GM19025 (cell line): ENCODE measurements at regions not wholly inside any gene's neighbourhood (a gene's known extent, or its start where the extent isn't known, plus 50 kb on each side); places are given as distances from the start of the nearest gene placed in this dataset.
"Not testable (repeated sequence)": the region's sequence is repeated elsewhere in the genome, so short reads cannot be mapped to it uniquely, and the experiment has no call there.

Source experiments
- ATAC-seq: cut with Tn5 transposase; IDR thresholded peaks from one replicate; pipeline ENCODE4 v1.9.1; 2021; ENCODE audit warnings: mild to moderate bottlenecking, low read depth, moderate library complexity; ENCODE audit not compliant: unreplicated experiment

DNA sequence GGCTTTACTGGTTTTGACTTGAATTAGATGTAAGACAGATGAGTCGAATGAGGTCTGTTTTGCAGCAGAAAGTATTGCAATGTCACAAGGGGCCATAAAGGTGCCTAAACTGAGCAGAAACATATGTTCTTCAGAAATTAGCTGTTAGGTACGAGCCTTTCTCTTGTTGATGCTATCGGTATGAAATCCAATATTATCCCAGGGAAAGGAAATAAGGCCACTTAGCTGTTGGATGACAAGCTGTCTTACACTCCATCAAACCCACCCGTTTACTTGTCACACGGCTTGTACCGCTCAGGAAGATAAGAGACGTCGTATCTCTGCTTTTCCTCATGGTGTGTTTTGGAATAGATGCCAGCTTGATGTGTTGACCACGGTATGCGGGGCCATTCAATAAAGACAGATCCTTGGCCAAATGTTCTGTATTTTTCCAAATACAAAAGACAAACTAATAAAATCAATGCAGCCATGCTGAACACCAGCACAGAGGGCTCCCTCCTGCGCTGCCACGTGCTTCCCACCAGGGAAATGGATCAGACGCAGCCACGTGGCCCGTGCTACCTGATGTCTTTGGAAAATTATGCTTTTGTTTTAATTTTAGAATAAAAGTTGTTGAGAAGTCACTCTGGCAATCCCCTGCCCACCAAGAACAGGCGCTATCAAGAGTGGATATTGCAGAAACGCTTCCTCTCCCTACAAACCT is 255.9 kb upstream of the SULF2 start:
- no peak for ATAC-seq

DNA sequence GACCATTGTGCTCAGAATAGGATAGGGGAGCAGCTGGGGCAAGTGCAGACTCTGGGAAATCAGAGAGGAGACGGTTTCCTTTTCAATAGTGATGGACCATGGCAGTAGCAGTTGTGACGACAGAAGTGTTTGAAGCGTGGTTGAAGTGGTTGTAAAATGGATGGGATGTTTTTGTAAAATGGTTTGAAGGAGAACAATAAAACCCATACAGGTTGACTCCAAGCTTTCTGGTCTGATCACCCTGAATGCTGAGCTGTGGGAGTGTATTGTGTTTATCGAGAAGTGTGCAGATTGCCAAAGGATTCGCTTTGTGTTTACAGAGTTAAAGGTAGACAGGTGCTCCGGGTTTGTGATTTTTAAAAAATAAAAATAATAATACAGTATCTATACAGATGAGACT is 255.2 kb upstream of the SULF2 start:
- no peak for ATAC-seq

DNA sequence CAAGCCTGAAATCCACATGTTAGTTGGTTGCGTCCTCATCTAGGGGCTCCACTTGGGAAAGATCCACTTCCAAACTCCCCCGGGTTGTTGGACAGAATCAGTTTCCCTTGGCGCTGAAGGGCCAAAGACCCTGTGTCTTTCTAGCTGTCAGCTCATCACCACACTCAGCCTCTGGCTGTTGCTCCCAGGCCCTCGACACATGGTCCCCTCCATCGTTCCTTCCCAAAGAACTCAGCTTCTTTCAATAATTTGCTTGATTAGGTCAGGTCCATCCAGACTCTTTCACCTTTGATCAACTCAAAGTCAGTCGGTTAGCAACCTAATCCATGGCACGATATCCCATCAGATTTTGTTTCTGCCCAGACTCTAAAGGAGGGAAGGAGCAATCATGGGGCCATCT is 254.8 kb upstream of the SULF2 start:
- ATAC-seq: no peak

DNA sequence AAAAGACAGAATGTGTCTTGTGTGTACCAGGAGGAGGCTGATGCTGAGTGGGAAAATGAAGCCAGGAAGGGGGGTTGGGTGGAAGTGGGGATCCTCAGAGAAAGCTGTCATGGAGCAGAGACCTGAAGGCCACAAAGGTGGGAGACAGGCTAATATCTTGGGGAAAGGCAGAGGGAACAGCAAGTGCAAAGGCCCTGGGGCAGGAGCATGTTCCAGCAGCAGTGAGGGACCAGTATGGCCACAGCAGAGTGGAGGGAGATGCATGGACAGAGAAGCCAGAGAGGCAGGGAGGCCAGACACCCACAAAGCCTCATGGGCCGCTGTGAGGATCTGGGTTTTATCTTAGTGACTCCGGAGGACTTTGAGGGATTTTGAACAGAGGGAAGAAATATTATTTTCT is 254.2 kb upstream of the SULF2 start:
- ATAC-seq: no peak

DNA sequence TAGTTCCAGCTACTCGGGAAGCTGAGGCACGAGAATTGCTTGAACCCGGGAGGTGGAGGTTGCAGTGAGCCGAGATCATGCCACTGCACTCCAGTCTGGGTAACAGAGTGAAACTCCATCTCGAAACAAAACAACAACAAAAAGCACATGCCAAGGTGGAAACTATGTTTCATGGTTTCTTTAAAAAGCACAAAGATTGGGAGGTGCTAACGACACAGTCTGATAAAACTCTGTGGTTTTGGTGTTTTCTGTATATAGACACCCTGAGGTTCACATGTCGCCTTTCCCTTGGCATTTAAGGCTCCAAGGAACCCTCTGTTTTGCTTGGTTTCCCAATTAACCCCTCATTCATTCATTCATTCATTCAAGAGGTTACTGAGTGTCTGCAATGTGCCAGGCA is 253.4 kb upstream of the SULF2 start:
- ATAC-seq: no peak

DNA sequence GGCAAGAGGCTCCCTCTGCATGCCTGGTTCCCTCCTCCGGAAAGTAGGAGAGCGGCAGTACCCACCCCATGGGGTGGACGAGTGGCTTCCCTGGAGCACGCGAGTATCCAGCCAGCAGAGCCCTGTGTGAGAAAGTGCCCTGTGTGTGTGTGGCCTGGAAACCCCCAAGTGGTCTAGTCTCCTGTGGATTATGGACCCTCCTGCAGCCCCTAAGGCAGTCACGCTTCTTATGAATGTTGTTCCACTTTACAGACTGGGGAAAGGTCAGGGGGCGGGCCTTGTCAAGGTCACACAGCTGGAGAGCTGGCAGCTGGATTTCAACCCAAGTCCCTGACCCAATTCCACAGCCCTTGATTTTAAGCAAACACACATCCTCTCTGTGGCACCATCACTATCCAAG is 252.5 kb upstream of the SULF2 start:
- not testable (repeated sequence) for ATAC-seq

DNA sequence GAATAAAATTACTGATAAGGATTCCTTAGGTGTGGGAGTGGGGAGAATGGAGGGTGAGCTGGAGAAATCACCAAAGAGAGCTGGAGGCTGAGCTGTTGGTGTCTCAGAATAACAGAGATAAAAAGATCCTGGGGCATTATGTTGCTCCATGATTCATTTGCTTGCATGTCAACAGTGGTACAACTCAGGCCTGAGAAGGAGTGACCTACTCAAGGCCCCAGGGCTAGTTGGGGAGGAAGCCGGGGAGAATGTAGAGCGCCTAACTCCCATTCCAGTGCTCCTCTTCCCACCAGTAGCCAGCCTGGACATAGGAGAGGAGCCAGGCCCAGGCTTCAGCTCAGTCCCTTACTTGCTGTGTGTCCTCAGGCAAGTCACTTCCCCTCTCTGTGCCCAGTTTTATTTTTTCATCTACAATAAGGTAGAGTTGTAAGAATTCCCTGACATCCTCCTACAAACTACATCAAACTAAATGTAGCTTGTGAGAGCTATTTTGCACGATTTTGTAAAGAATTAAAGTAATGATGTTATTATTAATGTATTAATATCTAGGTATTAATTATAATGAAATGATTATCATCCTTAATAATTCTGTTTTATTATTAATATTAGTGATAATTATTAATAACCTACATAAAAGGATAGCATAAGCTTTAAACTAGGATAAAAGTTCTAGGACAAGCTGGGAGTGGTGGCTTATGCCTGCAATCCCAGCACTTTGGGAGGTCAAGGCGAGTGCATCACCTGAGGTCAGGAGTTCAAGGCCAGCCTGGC is 250.9 kb upstream of the SULF2 start:
- ATAC-seq: no peak

DNA sequence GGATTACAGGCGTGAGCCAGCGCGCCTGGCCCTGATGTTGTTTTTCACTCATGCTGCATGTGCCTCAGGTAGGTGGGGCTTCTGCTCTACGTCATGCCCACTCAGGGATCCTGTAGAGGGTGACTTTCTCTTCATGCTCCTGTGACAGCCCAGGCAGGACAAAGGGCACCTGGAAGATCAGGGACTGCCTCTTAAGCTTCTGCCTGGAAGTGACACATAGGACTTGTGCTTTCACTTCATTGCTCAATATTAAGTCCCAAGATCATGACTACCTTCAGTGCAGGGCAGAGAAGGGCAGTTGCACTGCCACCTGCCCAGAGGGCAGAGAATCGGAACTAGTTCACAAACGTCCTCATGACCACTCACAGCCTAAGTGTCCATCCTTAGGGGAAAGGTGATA is 249.5 kb upstream of the SULF2 start:
- no peak for ATAC-seq

DNA sequence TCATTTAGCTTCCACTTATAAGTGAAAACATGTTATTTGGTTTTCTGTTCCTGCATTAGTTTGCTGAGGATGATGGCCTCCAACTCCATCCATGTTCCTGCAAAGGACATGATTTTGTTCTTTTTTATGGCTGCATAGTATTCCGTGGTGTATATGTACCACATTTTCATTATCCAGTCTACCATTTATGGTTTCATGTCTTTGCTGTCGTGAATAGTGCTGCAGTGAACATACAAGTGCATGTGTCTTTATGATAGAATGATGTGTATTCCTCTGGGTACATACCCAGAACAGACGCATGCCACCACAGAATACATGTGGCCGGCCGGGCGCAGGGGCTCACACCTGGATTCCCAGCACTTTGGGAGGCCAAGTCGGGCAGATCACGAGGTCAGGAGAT is 247.7 kb upstream of the SULF2 start:
- ATAC-seq: not testable (repeated sequence)

DNA sequence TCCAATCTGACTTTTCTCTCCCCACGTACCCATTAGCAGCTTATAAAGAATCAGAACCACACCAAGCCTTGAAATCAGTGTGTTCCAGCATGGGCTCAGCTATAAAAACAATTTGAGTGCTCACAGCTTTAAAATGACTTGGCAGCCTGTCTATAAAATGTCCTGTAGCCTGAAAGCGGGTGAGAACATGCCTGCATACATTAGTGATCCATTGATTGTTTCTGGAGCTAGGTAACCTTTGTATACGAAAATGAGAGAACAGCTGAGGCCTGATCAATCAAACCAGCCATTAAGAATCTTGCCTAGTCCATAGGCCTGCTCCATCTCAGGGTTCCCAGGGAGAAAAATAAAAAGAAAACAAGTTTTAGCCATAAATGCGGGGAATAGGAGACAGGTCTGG is 245.8 kb upstream of the SULF2 start:
- no peak for ATAC-seq

DNA sequence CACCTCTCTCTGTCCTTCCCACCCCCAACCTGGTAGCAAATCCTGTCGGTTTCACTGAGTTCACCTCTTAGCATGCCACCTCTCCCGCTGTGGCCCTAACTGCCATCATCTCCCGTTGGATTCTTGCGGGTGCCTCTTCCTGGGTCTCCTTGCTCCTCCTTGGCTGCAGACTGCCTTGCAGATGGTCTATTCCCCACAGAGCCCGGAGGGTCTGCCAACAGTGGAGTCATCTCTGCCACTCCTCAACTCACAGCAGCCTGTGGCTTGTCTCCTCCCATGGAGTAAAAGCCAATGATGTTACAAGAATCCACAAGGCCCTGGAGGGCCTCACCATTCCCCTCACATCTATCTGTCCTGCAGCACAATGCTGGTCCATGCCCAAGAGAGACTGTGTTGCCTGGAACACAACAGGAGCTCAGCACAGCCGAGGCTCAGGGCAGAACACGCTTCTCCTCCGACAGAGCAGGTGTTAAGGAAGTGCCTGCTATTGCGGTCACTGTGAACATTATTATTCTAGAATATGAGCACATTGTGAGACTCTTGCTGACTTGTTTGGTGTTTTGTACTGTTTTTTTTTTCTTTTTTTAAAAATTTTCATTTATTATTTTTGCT is 241.8 kb upstream of the SULF2 start:
- ATAC-seq: no peak

DNA sequence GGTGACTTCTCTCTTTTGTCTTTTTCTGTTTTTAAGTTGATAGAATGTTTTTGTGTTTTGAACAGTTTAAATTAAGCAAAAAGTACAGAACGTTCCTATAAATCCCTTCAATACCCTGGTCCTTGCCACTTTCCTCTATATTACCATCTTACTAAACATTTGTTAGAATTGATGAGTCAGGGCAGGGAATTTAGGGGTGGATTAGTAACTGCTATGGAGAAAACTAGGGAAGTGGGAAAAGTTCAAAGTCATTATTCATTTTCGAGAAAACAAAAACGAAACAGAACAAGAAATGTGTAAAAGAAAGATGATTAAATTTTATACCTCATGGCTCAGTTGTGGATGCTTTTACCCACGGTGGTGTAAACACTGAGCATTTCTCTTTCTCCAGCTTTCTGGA is 240.4 kb upstream of the SULF2 start:
- no peak for ATAC-seq

DNA sequence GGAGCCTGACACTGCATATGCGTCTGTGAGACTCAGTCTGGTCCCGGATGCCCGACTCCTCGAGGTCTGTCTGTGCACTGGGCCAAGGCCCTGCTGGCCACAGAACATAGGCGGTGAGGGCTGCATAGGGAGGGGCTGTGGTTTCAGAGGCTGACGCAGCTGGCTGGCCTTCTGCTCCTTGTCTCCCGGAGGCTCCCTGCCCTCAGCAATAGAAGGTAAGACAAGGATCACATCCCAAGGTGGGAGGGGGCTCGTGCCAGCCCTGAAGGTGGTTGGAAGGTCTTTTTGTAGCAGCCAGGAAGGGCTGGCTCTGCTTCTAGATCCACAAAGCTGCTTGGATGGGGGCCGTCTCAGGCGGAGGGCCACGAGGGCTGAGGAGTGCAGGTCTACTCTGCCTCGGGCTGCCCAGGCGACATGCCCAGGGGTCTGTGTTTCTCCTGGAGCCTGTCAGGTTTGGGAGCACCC is 239.8 kb upstream of the SULF2 start:
- no peak for ATAC-seq

DNA sequence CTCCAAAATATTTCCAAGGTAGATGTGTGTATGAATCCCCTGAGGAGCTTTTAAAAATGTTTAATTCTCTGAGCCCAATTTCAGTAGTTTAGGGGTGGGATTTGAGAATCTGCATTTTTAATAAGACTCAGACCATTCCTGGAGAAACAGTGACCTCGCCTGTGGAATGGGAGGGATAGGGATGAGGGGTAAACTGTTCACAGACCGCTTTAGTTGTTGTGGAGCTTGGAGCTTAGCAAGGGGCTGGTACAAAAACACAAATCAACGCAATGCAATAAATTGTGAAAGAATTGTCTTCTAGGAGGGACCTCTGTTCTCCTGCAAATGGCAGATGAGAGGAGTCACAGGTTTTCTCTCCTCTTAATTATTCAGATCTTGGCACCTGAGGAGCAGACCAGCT is 239.3 kb upstream of the SULF2 start:
- no peak for ATAC-seq

DNA sequence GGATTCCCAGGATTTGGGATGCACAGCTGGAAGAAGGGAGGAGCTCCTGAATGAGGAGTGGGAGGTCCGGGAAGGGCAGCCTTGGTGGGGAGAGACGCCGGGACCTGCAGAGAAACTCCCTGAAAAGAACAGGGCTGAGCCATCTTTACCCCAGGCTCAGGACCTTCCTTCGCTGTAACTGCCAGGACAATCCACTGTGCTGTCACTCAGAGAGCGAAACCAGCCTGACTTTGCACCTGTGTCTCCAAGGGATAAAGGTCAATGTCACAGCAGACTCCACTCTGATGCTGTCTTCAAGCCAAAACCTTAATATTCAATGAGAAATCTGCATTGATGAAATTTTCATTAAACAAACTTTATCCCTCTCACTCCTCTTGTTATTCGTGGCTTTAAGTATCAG is 235.4 kb upstream of the SULF2 start:
- ATAC-seq: not testable (repeated sequence)

DNA sequence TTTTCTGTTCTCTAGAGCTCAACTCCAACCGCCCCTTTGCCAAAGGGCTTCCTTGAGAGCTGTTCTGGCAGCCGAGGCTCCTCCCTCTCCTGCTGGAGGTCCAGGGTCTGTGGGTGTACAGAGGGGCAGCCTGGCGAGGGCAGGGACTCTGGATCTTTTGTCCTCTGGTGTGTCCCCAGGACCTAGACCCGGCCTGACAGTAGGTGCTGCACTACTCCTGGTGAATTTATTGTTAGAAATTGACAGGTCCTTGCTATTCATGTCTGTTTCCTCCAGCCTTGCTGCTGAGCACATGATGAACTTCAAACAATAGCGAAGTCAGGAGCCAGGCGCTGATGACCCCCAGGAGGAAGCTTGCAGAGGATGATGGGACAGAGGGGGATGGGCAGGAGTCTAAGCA is 234.7 kb upstream of the SULF2 start:
- ATAC-seq: no peak

DNA sequence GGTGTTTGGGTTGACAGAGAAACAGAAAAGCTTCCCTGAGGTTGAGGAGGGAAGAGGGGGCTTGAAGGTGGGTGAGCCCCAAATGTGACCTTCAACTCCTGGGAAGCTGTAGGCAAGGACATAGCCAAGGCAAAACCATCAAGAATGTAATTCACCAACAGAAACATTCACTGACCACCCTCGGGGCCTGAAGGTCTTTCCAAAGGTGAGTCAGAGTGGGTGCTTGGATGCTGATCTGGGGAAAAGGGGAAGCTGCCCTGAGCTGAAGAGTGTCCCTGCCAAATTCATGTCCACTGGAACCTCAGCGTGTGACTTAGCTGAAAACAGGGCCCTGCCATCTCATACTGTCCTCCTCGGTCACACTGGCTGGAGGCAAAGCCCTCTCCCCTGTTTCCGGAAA is 234.2 kb upstream of the SULF2 start:
- no peak for ATAC-seq

DNA sequence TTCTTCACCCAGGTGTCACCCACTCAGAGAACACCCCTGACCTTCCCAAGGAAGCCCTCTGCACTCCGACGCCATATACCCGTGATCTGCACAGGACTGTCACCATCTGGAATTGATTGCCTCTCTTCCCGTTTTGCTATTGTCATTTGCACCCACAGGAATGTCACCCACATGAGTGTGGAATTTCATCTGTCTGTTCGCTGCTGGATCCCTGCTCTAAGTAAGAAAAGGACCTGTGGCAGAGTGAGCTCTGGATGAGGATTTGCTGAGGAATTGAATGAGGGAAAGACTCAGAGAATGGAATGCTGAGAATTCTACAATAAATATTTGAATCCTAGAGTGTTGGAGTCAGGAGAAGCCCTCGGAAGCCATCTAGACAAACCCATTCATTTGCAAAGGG is 233.6 kb upstream of the SULF2 start:
- not testable (repeated sequence) for ATAC-seq

DNA sequence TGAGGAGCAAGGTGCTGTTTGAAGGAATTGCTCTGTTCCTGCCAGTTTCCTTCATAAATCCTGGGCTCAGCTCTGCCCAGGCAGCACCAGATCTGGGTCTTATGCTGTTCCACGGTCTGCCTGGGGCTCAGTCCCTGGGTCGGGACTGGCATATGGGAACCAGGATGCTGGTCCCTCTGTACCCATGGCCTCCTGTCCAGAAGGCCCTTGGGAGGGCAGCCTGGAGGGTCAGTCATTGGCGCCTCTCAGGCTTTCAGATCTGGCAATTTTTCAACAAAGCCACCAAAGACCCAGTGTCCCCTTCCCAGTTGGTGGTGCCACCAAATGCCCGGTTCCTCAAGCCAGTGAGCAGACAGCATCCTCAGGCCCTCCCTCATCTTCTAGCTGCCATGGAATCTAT is 232.7 kb upstream of the SULF2 start:
- ATAC-seq: no peak

DNA sequence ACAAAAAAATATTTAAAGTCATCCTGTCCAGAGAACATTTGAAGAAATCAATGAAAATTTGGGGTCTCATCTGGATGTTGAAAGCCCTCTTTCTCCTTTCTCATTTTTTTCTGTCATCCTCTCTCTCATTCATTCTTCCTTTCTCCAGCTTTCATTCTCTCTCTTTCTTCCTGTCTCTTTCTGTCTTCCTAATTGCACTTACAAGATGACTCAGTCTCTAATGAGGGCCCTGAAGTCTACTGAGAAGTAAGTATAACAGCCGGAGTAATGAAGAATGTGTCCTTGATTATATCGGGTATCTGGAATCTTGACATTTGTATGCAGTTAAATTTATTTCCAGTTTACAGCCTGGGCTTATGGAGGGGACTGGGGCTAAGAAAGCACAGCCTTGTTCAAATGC is 232.2 kb upstream of the SULF2 start:
- no peak for ATAC-seq

DNA sequence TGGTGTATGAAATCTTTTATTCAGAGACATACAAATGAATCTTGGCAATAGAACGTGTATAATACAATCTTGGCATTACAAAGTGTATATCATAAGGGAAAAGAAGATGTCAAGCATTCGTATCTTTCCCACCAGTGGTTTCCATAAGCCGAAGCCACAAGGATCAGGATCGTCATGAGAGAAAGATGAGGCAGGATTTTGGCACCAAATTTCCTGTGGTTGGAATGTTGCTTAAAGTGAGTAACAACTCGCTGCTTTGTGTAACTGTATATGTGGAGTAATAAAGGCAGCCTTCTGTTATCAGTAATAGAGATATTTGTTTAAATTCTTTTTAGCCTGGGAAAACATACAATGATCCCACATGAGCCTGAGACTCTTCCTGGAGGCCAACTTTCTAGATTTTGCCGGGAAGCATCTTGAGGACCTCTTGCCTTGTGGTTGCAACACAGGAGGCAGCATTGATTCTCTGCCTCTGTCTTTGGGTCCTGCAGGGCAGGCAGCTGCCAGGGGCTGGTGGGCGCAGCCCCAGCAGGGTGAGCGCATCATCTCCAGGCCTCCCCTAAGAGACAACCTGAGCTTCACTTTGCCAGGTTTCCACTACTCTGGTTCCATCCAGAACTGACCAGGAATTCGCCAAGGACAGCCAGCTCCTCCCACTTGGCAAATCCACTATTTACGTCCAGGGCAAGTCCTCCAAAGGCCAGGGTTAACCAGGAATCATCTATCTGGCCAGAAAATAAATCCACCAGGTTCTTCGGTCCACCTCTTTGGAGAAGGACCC is 230.9 kb upstream of the SULF2 start:
- no peak for ATAC-seq
